Erythroblast (primary cell): ENCODE measurements at regions not wholly inside any gene's neighbourhood (a gene's known extent, or its start where the extent isn't known, plus 50 kb on each side); places are given as distances from the start of the nearest gene placed in this dataset.

Source experiments
- GATA1 ChIP-seq: IDR thresholded peaks from 2 replicates; pipeline ENCODE4 v1.6.1; 2011; ENCODE audit warnings: low read depth, mild to moderate bottlenecking, control low read depth, low read length, moderate library complexity
- POLR2A ChIP-seq: IDR thresholded peaks from 2 replicates; pipeline ENCODE4 v1.6.1; 2011; ENCODE audit warnings: mild to moderate bottlenecking, low read length

DNA sequence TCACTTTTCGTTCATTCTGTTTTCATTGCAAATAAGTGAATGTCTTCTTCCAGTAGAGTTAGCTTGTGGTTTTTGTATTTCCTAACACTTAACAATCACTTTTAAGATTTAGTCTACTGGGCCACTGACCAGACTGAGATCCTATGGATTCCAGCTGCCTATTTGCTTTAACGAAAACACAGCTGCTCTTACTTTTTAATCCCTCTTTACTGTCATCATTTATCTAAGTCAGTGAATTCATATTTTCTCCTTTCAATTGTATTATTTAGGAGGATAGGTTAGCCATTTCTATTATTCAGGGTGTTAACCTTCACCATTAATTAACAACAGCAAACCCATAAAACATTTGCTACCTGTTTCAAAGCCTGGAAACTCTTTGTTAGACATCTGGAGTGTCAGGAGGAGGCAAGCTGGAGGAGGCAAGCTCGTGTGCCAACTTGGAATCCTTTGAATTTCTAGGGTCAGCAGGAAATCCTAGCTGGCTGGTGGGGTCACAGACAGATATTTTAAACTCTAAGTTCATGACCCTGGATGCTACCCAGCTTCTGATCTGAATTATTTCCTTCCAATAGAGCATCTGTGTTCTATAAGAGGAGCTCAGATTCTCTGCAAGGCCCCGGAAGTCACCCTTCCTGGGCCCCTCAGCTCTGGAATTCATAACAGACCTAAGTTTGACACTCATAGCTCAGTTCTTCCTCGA is 385.3 kb downstream of the RBM43 start:
- TF ChIP-seq POLR2A = no peak
- no peak for TF ChIP-seq GATA1
